ENCODE measurements at regions not wholly inside any gene's neighbourhood (a gene's known extent, or its start where the extent isn't known, plus 50 kb on each side); places are given as distances from the start of the nearest gene placed in this dataset.
"Not testable (repeated sequence)": the region's sequence is repeated elsewhere in the genome, so short reads cannot be mapped to it uniquely, and the experiment has no call there.

- Histone ChIP-seq H3K27me3 (replicated peaks; ENCODE audit: insufficient read depth) (no peaks in the 10 kb centered on the region), H3K79me2 (ENCODE audit: insufficient read depth) (no peaks in the 10 kb centered on the region), H3K4me2 (ENCODE audit: unreplicated experiment) (no peak overlapping the region), H3K9me2 (ENCODE audit: insufficient read depth) (no peaks in the 10 kb centered on the region), H3K9me3 (ENCODE audit: low read depth) (no peaks in the 10 kb centered on the region), H2AFZ (no peak overlapping the region), H3K9ac (no peak overlapping the region), H3K36me3 (ENCODE audit: low read depth) (no peaks in the 10 kb centered on the region), H3K27ac (no peak overlapping the region), H4K20me1 (ENCODE audit: insufficient read depth) (no peaks in the 10 kb centered on the region), H3K4me3 (no peak overlapping the region), H3F3A (ENCODE audit: insufficient read depth) (no peaks in the 10 kb centered on the region), H3K4me1 (ENCODE audit: insufficient read depth) (no peaks in the 10 kb centered on the region)
- in situ Hi-C loops (cut with MboI) = no loop called here
- WGBS, 2 experiments (ENCODE audit: low coverage in 1 of 2, low lambda C conversion rate in 2 of 2, missing lambda C conversion rate in 2 of 2) = 66 to 68% methylated on average over 15 of the region's 15 CpGs
- DNase-seq = no peak
- TF ChIP-seq EZH2phosphoT487 (IDR thresholded peaks at IDR 0.05; ENCODE audit: insufficient read depth, low read depth) (no peak), EZH2 (IDR thresholded peaks at IDR 0.05; ENCODE audit: insufficient read depth, poor library complexity, severe bottlenecking) (no peak)
These were observed 815.2 kb downstream of the TSN start for GRCh38 chr2:122570641-122571040.

- in situ Hi-C loops (cut with MboI); H3K9me2 ChIP-seq (ENCODE audit: insufficient read depth); DNase-seq; H3K4me3 ChIP-seq; H3K79me2 ChIP-seq (ENCODE audit: insufficient read depth); H3K36me3 ChIP-seq (ENCODE audit: low read depth); H3F3A ChIP-seq (ENCODE audit: insufficient read depth); H4K20me1 ChIP-seq (ENCODE audit: insufficient read depth); H3K27me3 ChIP-seq (replicated peaks; ENCODE audit: insufficient read depth); H3K27ac ChIP-seq; H3K4me2 ChIP-seq (ENCODE audit: unreplicated experiment); H3K4me1 ChIP-seq (ENCODE audit: insufficient read depth); H2AFZ ChIP-seq; H3K9me3 ChIP-seq (ENCODE audit: low read depth); H3K9ac ChIP-seq: not testable (repeated sequence)
These were observed 816.0 kb downstream of the TSN start for GRCh38 chr2:122571471-122571870.

- H3K4me3 ChIP-seq = no peak overlapping the region
- H3K27me3 ChIP-seq (replicated peaks; ENCODE audit: insufficient read depth) = no peaks in the 10 kb centered on the region
- no peaks in the 10 kb centered on the region for H3K9me2 ChIP-seq (ENCODE audit: insufficient read depth)
- H4K20me1 ChIP-seq (ENCODE audit: insufficient read depth) = no peaks in the 10 kb centered on the region
- H3K9ac ChIP-seq = no peak overlapping the region
- no peak for DNase-seq
- H3K4me2 ChIP-seq (ENCODE audit: unreplicated experiment) = no peak overlapping the region
- H3K4me1 ChIP-seq (ENCODE audit: insufficient read depth) = no peaks in the 10 kb centered on the region
- no peak overlapping the region for H2AFZ ChIP-seq
- H3F3A ChIP-seq (ENCODE audit: insufficient read depth) = no peaks in the 10 kb centered on the region
- no peaks in the 10 kb centered on the region for H3K79me2 ChIP-seq (ENCODE audit: insufficient read depth)
- no peaks in the 10 kb centered on the region for H3K9me3 ChIP-seq (ENCODE audit: low read depth)
- H3K36me3 ChIP-seq (ENCODE audit: low read depth) = no peaks in the 10 kb centered on the region
- no peak for TF ChIP-seq EZH2phosphoT487 (IDR thresholded peaks at IDR 0.05; ENCODE audit: insufficient read depth, low read depth)
- no peak for TF ChIP-seq EZH2 (IDR thresholded peaks at IDR 0.05; ENCODE audit: insufficient read depth, poor library complexity, severe bottlenecking)
- no peak overlapping the region for H3K27ac ChIP-seq
- in situ Hi-C loops (cut with MboI) = no loop called here
These were observed 819.6 kb downstream of the TSN start for GRCh38 chr2:122575076-122575475.

- no peaks in the 10 kb centered on the region for H4K20me1 ChIP-seq (ENCODE audit: insufficient read depth)
- no peak overlapping the region for H2AFZ ChIP-seq
- H3F3A ChIP-seq (ENCODE audit: insufficient read depth) = no peaks in the 10 kb centered on the region
- H3K4me1 ChIP-seq (ENCODE audit: insufficient read depth) = no peaks in the 10 kb centered on the region
- H3K9ac ChIP-seq = no peak overlapping the region
- peaks cover 5% of the 10 kb centered on the region for H3K9me3 ChIP-seq (ENCODE audit: low read depth)
- no peaks in the 10 kb centered on the region for H3K9me2 ChIP-seq (ENCODE audit: insufficient read depth)
- no peak overlapping the region for H3K4me3 ChIP-seq
- no peaks in the 10 kb centered on the region for H3K79me2 ChIP-seq (ENCODE audit: insufficient read depth)
- whole genome bisulfite sequencing, 2 experiments (ENCODE audit: low coverage in 1 of 2, low lambda C conversion rate in 2 of 2, missing lambda C conversion rate in 2 of 2) = 46 to 79% methylated on average over 2 of the region's 2 CpGs
- H3K27me3 ChIP-seq (replicated peaks; ENCODE audit: insufficient read depth) = no peaks in the 10 kb centered on the region
- no peak for TF ChIP-seq EZH2 (IDR thresholded peaks at IDR 0.05; ENCODE audit: insufficient read depth, poor library complexity, severe bottlenecking)
- no peak for TF ChIP-seq EZH2phosphoT487 (IDR thresholded peaks at IDR 0.05; ENCODE audit: insufficient read depth, low read depth)
- in situ Hi-C loops (cut with MboI) = no loop called here
- H3K36me3 ChIP-seq (ENCODE audit: low read depth) = no peaks in the 10 kb centered on the region
- H3K4me2 ChIP-seq (ENCODE audit: unreplicated experiment) = no peak overlapping the region
- DNase-seq = no peak
- H3K27ac ChIP-seq = no peak overlapping the region
These were observed 827.9 kb downstream of the TSN start for GRCh38 chr2:122583159-122583917.

- in situ Hi-C loops (cut with MboI) = no loop called here
- TF ChIP-seq EZH2phosphoT487 (IDR thresholded peaks at IDR 0.05; ENCODE audit: insufficient read depth, low read depth) (no peak), EZH2 (IDR thresholded peaks at IDR 0.05; ENCODE audit: insufficient read depth, poor library complexity, severe bottlenecking) (no peak)
- H3F3A ChIP-seq (ENCODE audit: insufficient read depth) = no peaks in the 10 kb centered on the region
- no peaks in the 10 kb centered on the region for H3K9me3 ChIP-seq (ENCODE audit: low read depth)
- WGBS, 2 experiments (ENCODE audit: low coverage in 1 of 2, low lambda C conversion rate in 2 of 2, missing lambda C conversion rate in 2 of 2) = 32 to 46% methylated on average over 3 of the region's 3 CpGs
- H4K20me1 ChIP-seq (ENCODE audit: insufficient read depth) = no peaks in the 10 kb centered on the region
- H2AFZ ChIP-seq = no peak overlapping the region
- no peak overlapping the region for H3K9ac ChIP-seq
- no peaks in the 10 kb centered on the region for H3K36me3 ChIP-seq (ENCODE audit: low read depth)
- H3K27me3 ChIP-seq (replicated peaks; ENCODE audit: insufficient read depth) = no peaks in the 10 kb centered on the region
- no peak overlapping the region for H3K27ac ChIP-seq
- no peaks in the 10 kb centered on the region for H3K79me2 ChIP-seq (ENCODE audit: insufficient read depth)
- H3K4me3 ChIP-seq = no peak overlapping the region
- H3K9me2 ChIP-seq (ENCODE audit: insufficient read depth) = no peaks in the 10 kb centered on the region
- no peak overlapping the region for H3K4me2 ChIP-seq (ENCODE audit: unreplicated experiment)
- DNase-seq = no peak
- no peaks in the 10 kb centered on the region for H3K4me1 ChIP-seq (ENCODE audit: insufficient read depth)
These were observed 835.1 kb downstream of the TSN start for GRCh38 chr2:122590524-122590923.
